Esophagus squamous epithelium (tissue), 4 donors: ENCODE measurements at regions not wholly inside any gene's neighbourhood (a gene's known extent, or its start where the extent isn't known, plus 50 kb on each side); places are given as distances from the start of the nearest gene placed in this dataset.

Source experiments
- POLR2A ChIP-seq, 4 donors: fragments of 450-650 bp; IDR thresholded peaks; one replicate each; pipeline ENCODE4 v1.6.1; 2017; ENCODE audit warnings: antibody characterized with exemption in 4 of 4, mild to moderate bottlenecking in 4 of 4, moderate library complexity in 3 of 4
- TF ChIP-seq, protein P1 (sequence below), 6 experiments: fragments of 450-650 bp in 4 of 6; fragments of 200-600 bp in 2 of 6; sonication (generic) in 2 of 6; IDR thresholded peaks; one replicate each; pipeline ENCODE4 v1.5.1; 2016 to 2019; ENCODE audit warnings: antibody characterized with exemption in 6 of 6, mild to moderate bottlenecking in 4 of 6, moderate library complexity in 4 of 6

DNA sequence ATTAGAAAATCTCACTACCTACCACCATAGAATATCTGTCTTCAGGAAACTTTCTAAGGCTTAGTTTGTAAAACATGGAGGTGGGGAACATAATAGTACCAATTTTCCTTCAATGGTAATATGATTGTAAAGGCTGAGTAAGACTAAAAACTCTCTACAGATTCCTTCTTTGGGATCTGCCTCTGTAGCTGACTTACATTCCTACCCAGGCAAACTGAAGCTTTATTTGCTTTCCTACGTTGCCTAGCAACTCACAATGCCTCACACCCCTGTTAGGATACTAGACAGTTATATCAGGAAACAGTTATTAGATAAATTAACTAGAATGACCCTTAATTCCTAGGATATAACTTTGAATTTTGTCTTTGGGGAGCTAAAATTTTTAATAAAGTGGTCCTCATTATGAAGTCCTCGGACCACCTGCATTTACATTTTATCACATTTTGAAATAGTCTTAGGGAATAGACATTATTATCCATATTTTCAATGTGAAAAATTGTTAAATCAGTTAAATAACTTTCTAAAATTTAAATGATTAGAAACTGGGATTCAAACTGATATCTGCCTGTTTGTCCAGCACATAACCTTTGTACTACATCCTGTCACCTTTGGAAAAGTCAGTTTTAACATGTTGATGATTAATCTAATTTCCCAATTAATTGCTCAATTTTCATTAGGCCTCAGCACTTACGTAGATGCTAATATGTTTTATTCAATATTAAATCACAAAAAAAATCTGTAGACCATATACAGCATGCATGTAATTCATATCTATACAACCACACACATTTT lies 591.4 kb downstream of the RNF144B start:
- TF ChIP-seq, protein P1, sequence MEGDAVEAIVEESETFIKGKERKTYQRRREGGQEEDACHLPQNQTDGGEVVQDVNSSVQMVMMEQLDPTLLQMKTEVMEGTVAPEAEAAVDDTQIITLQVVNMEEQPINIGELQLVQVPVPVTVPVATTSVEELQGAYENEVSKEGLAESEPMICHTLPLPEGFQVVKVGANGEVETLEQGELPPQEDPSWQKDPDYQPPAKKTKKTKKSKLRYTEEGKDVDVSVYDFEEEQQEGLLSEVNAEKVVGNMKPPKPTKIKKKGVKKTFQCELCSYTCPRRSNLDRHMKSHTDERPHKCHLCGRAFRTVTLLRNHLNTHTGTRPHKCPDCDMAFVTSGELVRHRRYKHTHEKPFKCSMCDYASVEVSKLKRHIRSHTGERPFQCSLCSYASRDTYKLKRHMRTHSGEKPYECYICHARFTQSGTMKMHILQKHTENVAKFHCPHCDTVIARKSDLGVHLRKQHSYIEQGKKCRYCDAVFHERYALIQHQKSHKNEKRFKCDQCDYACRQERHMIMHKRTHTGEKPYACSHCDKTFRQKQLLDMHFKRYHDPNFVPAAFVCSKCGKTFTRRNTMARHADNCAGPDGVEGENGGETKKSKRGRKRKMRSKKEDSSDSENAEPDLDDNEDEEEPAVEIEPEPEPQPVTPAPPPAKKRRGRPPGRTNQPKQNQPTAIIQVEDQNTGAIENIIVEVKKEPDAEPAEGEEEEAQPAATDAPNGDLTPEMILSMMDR (IDR thresholded peaks at IDR 0.05), result no peak
- TF ChIP-seq POLR2A (IDR thresholded peaks at IDR 0.05), result no peak
